ENCODE measurements at regions not wholly inside any gene's neighbourhood (a gene's known extent, or its start where the extent isn't known, plus 50 kb on each side); places are given as distances from the start of the nearest gene placed in this dataset.

GRCh38 chr7:41584746-41585145, 118.1 kb downstream of the INHBA start:
- TF ChIP-seq POLR2AphosphoS5 (IDR thresholded peaks at IDR 0.05) (no peak), CTCF (IDR thresholded peaks at IDR 0.05) (no peak)
